ENCODE measurements at regions not wholly inside any gene's neighbourhood (a gene's known extent, or its start where the extent isn't known, plus 50 kb on each side); places are given as distances from the start of the nearest gene placed in this dataset.

DNA sequence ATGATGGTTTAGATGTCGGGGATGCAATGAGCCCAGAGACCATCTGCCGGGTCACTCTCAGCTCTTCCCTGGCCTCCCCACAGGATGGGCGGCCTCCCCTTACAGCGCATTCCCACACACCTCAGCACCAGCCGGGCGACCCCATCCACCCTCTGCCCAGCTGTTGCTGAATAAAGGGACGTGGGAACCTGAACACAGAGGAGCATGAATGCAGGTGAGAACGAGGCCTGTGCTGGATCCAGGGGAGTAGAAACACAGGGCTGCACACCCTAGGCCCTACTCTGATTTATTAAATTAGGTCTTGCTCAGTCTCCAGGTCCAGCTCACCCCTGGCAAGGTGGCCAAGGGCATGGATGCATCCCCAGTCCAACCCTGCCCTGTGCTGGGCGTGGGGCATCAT lies 180.5 kb downstream of the CTTN start:
- TF ChIP-seq, protein P1, sequence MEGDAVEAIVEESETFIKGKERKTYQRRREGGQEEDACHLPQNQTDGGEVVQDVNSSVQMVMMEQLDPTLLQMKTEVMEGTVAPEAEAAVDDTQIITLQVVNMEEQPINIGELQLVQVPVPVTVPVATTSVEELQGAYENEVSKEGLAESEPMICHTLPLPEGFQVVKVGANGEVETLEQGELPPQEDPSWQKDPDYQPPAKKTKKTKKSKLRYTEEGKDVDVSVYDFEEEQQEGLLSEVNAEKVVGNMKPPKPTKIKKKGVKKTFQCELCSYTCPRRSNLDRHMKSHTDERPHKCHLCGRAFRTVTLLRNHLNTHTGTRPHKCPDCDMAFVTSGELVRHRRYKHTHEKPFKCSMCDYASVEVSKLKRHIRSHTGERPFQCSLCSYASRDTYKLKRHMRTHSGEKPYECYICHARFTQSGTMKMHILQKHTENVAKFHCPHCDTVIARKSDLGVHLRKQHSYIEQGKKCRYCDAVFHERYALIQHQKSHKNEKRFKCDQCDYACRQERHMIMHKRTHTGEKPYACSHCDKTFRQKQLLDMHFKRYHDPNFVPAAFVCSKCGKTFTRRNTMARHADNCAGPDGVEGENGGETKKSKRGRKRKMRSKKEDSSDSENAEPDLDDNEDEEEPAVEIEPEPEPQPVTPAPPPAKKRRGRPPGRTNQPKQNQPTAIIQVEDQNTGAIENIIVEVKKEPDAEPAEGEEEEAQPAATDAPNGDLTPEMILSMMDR (IDR thresholded peaks at IDR 0.05; ENCODE audit: insufficient read depth, low read length, poor library complexity, severe bottlenecking), result no peak
- TF ChIP-seq EZH2phosphoT487 (conservative IDR thresholded peaks at IDR 0.05; ENCODE audit: low read length), result no peak
